Prostate gland (tissue), 2 donors: ENCODE measurements at regions not wholly inside any gene's neighbourhood (a gene's known extent, or its start where the extent isn't known, plus 50 kb on each side); places are given as distances from the start of the nearest gene placed in this dataset.
"Not testable (repeated sequence)": the region's sequence is repeated elsewhere in the genome, so short reads cannot be mapped to it uniquely, and the experiment has no call there.

Experiments used
- DNase-seq: peaks from one replicate; pipeline ENCODE4 v3.0.0-alpha.2; 2019; ENCODE audit warnings: low spot score
- H3K27ac ChIP-seq, 2 donors: fragments of 200-600 bp; sonication (generic); 2 replicates each; pipeline ENCODE4 v1.5.1; 2017 to 2019
- H3K27me3 ChIP-seq: fragments of 200-600 bp; sonication (generic); replicated peaks from 2 replicates; pipeline ENCODE4 v1.5.1; 2019; ENCODE audit not compliant: insufficient read depth
- H3K36me3 ChIP-seq, 2 donors: fragments of 200-600 bp; sonication (generic); 1 replicate in 1 of 2; 2 replicates in 1 of 2; pipeline versions ENCODE4 v1.5.1 to v1.8.1; 2017 to 2019
- H3K4me1 ChIP-seq: fragments of 200-600 bp; sonication (generic); replicated peaks from 2 replicates; pipeline ENCODE4 v1.5.1; 2019
- H3K4me3 ChIP-seq, 2 donors: fragments of 200-600 bp; sonication (generic); 2 replicates each; pipeline ENCODE4 v1.5.1; 2017 to 2019
- H3K9me3 ChIP-seq: fragments of 200-600 bp; sonication (generic); 2 replicates; pipeline ENCODE4 v1.5.1; 2017
- POLR2A ChIP-seq: fragments of 450-650 bp; IDR thresholded peaks from one replicate; pipeline ENCODE4 v1.6.1; 2016; ENCODE audit warnings: antibody characterized with exemption, mild to moderate bottlenecking
- POLR2AphosphoS5 ChIP-seq: sonication (generic); formaldehyde crosslinking; IDR thresholded peaks from one replicate; pipeline ENCODE4 v1.6.1; 2017; ENCODE audit warnings: antibody characterized with exemption
- WGBS: methylation state at CpG from one replicate; pipeline ENCODE4 v1.1.5; 2018; 5-methylcytosine and 5-hydroxymethylcytosine counted together
- intact Hi-C: fragments of 100-400 bp; cut with DNase I; formaldehyde crosslinking; loops from one replicate; pipeline ENCODE4 v1.14.2; 2022
- TF ChIP-seq, protein P1 (sequence below), 4 experiments: fragments of 200-600 bp in 2 of 4; fragments of 450-650 bp in 2 of 4; sonication (generic) in 2 of 4; IDR thresholded peaks; 1 replicate in 3 of 4; 2 replicates in 1 of 4; pipeline ENCODE4 v1.5.1; 2016 to 2019; ENCODE audit warnings: antibody characterized with exemption in 4 of 4, mild to moderate bottlenecking in 2 of 4, moderate library complexity in 2 of 4

DNA sequence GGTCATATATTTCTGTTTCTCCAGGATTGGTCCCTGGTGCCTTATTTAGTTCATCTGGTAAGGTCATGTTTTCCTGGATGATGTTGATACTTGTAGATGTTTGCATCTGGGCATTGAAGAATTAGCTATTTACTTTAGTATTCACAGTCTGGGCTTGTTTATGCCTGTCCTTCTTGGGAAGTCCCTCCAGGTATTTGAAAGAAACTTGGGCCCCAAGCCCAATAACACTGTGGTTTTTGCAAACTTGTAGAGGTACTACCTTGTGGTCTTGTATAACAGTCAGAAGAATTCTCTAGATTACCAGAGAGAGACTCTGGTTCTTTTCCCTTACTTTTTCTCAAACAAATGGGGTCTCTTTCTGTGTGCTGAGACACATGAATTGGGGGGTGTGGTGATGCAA lies 251.4 kb upstream of the B3GALT2 start:
- H3K27ac ChIP-seq = no peak overlapping the region
- DNase-seq = peak; percentile 6
- intact Hi-C loops = no loop called here
- no peaks in the 10 kb centered on the region for H3K27me3 ChIP-seq
- H3K4me1 ChIP-seq = no peaks in the 10 kb centered on the region
- no peaks in the 10 kb centered on the region for H3K9me3 ChIP-seq
- H3K36me3 ChIP-seq = no peaks in the 10 kb centered on the region
- no peak overlapping the region for H3K4me3 ChIP-seq
- no peak for TF ChIP-seq POLR2AphosphoS5
- TF ChIP-seq, protein P1, sequence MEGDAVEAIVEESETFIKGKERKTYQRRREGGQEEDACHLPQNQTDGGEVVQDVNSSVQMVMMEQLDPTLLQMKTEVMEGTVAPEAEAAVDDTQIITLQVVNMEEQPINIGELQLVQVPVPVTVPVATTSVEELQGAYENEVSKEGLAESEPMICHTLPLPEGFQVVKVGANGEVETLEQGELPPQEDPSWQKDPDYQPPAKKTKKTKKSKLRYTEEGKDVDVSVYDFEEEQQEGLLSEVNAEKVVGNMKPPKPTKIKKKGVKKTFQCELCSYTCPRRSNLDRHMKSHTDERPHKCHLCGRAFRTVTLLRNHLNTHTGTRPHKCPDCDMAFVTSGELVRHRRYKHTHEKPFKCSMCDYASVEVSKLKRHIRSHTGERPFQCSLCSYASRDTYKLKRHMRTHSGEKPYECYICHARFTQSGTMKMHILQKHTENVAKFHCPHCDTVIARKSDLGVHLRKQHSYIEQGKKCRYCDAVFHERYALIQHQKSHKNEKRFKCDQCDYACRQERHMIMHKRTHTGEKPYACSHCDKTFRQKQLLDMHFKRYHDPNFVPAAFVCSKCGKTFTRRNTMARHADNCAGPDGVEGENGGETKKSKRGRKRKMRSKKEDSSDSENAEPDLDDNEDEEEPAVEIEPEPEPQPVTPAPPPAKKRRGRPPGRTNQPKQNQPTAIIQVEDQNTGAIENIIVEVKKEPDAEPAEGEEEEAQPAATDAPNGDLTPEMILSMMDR (IDR thresholded peaks at IDR 0.05) = no peak
- no peak for TF ChIP-seq POLR2A

DNA sequence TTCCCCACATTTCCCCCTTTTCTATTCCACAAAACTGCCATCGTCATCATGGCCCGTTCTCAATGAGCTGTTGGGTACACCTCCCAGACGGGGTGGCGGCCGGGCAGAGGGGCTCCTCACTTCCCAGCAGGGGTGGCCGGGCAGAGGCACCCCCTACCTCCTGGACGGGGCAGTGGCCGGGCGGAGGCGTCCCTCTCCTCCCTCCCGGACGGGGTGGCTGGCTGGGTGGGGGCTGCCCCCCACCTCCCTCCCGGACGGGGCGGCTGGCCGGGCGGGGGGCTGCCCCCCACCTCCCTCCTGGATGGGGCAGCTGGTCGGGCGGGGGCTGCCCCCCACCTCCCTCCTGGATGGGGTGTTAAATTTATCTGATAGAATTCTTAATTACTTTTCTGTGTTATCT lies 250.9 kb upstream of the B3GALT2 start:
- H3K4me1 ChIP-seq, H3K27me3 ChIP-seq, H3K4me3 ChIP-seq, H3K36me3 ChIP-seq, H3K9me3 ChIP-seq, H3K27ac ChIP-seq, DNase-seq, intact Hi-C loops: not testable (repeated sequence)
- 95% methylated on average over 12 of the region's 19 CpGs for WGBS

DNA sequence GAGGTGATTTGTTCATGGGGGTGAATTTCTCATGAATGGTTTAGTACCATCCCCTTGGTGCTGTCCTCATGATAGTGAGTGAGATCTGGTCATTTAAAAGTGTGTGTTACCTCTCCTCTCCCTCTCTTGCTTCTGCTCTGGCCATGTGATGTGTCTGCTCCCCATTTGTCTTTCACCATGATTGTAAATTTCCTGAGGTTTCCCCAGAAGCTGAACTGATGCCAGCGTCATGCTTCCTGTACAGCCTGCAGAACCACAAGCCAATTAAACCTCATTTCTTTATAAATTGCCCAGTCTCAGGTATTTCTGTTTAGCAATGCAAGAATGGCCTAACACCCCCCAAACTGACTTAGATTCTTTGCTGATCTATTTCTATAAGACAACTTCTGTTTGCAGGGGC lies 249.4 kb upstream of the B3GALT2 start:
- Histone ChIP-seq H3K9me3 (no peaks in the 10 kb centered on the region), H3K4me1 (no peaks in the 10 kb centered on the region), H3K4me3 (no peak overlapping the region), H3K27me3 (no peaks in the 10 kb centered on the region), H3K36me3 (no peaks in the 10 kb centered on the region), H3K27ac (no peak overlapping the region)
- 82% methylated on average over 1 of the region's 1 CpG for WGBS
- DNase-seq = no peak
- TF ChIP-seq POLR2AphosphoS5 (no peak), POLR2A (no peak)
- TF ChIP-seq, protein P1 (IDR thresholded peaks at IDR 0.05) = no peak
- intact Hi-C loops = no loop called here

DNA sequence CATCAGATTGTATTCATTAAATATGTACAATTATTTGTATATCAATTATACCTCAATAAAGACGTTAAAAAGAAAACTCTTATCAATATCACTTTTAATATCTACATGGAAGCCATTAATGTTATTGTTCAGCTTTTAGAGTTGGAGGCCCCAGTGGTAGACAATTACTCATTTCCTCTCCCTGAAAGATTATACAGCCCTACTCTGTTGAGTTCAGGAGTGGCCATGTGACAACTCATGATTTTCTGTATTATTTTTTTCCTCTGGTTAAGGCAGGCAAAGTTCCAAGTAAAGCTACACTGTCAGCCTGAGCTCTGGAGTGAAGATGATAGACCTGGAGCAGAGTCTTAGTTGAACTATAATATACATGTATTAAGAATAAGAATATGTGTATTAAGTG lies 247.9 kb upstream of the B3GALT2 start:
- 87% methylated on average over 1 of the region's 1 CpG for WGBS
- Histone ChIP-seq H3K4me1 (no peaks in the 10 kb centered on the region), H3K27ac (no peak overlapping the region), H3K27me3 (no peaks in the 10 kb centered on the region), H3K36me3 (no peaks in the 10 kb centered on the region), H3K4me3 (no peak overlapping the region), H3K9me3 (no peaks in the 10 kb centered on the region)
- TF ChIP-seq, protein P1 (IDR thresholded peaks at IDR 0.05) = no peak
- no peak for TF ChIP-seq POLR2A
- TF ChIP-seq POLR2AphosphoS5 = no peak
- DNase-seq = no peak
- intact Hi-C loops = no loop called here

DNA sequence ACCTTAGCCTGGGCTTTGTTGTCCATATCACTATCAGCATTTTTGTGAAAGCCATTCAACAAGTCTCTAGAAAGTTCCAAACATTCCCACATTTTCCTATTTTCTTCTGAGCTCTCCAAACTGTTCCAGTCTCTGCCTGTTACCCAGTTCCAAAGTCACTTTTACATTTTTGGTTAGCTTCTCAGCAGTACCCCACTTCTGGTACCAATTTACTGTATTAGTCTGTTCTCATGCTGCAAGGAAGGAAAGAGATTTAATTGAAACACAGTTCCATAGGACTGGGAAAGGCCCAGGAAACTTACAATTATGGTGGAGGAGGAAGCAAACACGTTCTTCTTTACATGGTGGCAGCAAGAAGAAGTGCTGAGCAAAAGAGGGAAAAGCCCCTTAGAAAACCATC lies 247.2 kb upstream of the B3GALT2 start:
- no peaks in the 10 kb centered on the region for H3K27me3 ChIP-seq
- H3K27ac ChIP-seq = no peak overlapping the region
- TF ChIP-seq POLR2A = no peak
- no peak for TF ChIP-seq POLR2AphosphoS5
- TF ChIP-seq, protein P1 (IDR thresholded peaks at IDR 0.05) = no peak
- intact Hi-C loops = no loop called here
- no peak overlapping the region for H3K4me3 ChIP-seq
- no peaks in the 10 kb centered on the region for H3K36me3 ChIP-seq
- no peak for DNase-seq
- H3K9me3 ChIP-seq = no peaks in the 10 kb centered on the region
- no peaks in the 10 kb centered on the region for H3K4me1 ChIP-seq
- WGBS = 90% methylated on average over 1 of the region's 1 CpG
